ENCODE measurements at regions not wholly inside any gene's neighbourhood (a gene's known extent, or its start where the extent isn't known, plus 50 kb on each side); places are given as distances from the start of the nearest gene placed in this dataset.

- no peak for DNase-seq
- H3K27ac Mint-ChIP-seq, result no peak overlapping the region
- TF ChIP-seq CTCF (IDR thresholded peaks at IDR 0.05), result no peak
- H3K27me3 Mint-ChIP-seq (ENCODE audit: insufficient read depth), result no peaks in the 10 kb centered on the region
- peaks cover 72% of the 10 kb centered on the region for H3K9me3 Mint-ChIP-seq
- H3K36me3 Mint-ChIP-seq (ENCODE audit: low read depth), result peaks cover 6% of the 10 kb centered on the region
- H3K4me1 Mint-ChIP-seq (ENCODE audit: low read depth), result no peaks in the 10 kb centered on the region
- H3K4me3 Mint-ChIP-seq, result no peak overlapping the region
Measured at GRCh38 chr3:144662729-144663128, 691.1 kb downstream of the DIPK2A start.

GRCh38 chr3:144663456-144664436 lies 692.1 kb downstream of the DIPK2A start:
- peaks cover 6% of the 10 kb centered on the region for H3K36me3 Mint-ChIP-seq (ENCODE audit: low read depth)
- no peak overlapping the region for H3K4me3 Mint-ChIP-seq
- peaks cover 74% of the 10 kb centered on the region for H3K9me3 Mint-ChIP-seq

GRCh38 chr3:144665567-144666053 lies 694.0 kb downstream of the DIPK2A start:
- H3K4me3 Mint-ChIP-seq, result no peak overlapping the region
- TF ChIP-seq CTCF (IDR thresholded peaks at IDR 0.05), result no peak
- H3K36me3 Mint-ChIP-seq (ENCODE audit: low read depth), result peaks cover 6% of the 10 kb centered on the region
- no peak overlapping the region for H3K27ac Mint-ChIP-seq
- peaks cover 65% of the 10 kb centered on the region for H3K9me3 Mint-ChIP-seq
- no peaks in the 10 kb centered on the region for H3K4me1 Mint-ChIP-seq (ENCODE audit: low read depth)
- DNase-seq, result no peak
- H3K27me3 Mint-ChIP-seq (ENCODE audit: insufficient read depth), result no peaks in the 10 kb centered on the region

More at GRCh38 chr3:144663456-144664436, 692.1 kb downstream of the DIPK2A start:
- TF ChIP-seq CTCF (IDR thresholded peaks at IDR 0.05), result no peak
- no peaks in the 10 kb centered on the region for H3K4me1 Mint-ChIP-seq (ENCODE audit: low read depth)
- no peak for DNase-seq
- H3K27ac Mint-ChIP-seq, result no peak overlapping the region
- H3K27me3 Mint-ChIP-seq (ENCODE audit: insufficient read depth), result no peaks in the 10 kb centered on the region

GRCh38 chr3:144670571-144670970 lies 698.9 kb downstream of the DIPK2A start:
- Mint-ChIP-seq H3K4me3 (no peak overlapping the region), H3K36me3 (ENCODE audit: low read depth) (peaks cover 6% of the 10 kb centered on the region), H3K27ac (no peak overlapping the region), H3K27me3 (ENCODE audit: insufficient read depth) (no peaks in the 10 kb centered on the region), H3K9me3 (peaks cover 39% of the 10 kb centered on the region), H3K4me1 (ENCODE audit: low read depth) (no peaks in the 10 kb centered on the region)
- DNase-seq, result no peak
- TF ChIP-seq CTCF (IDR thresholded peaks at IDR 0.05), result no peak

- no peaks in the 10 kb centered on the region for H3K4me1 Mint-ChIP-seq (ENCODE audit: low read depth)
- H3K4me3 Mint-ChIP-seq, result no peak overlapping the region
- no peak overlapping the region for H3K27ac Mint-ChIP-seq
- no peak for TF ChIP-seq CTCF (IDR thresholded peaks at IDR 0.05)
- no peaks in the 10 kb centered on the region; the same call in 1 of the 2 replicates for H3K27me3 Mint-ChIP-seq (ENCODE audit: insufficient read depth)
- H3K36me3 Mint-ChIP-seq (ENCODE audit: low read depth), result no peaks in the 10 kb centered on the region
- no peak for DNase-seq
- H3K9me3 Mint-ChIP-seq, result peaks cover 29% of the 10 kb centered on the region
Measured at GRCh38 chr3:144677103-144677502, 705.5 kb downstream of the DIPK2A start.
